HEK293T (cell line): ENCODE measurements at regions not wholly inside any gene's neighbourhood (a gene's known extent, or its start where the extent isn't known, plus 50 kb on each side); places are given as distances from the start of the nearest gene placed in this dataset.
"Not testable (repeated sequence)": the region's sequence is repeated elsewhere in the genome, so short reads cannot be mapped to it uniquely, and the experiment has no call there.

Experiments
- CTCF ChIA-PET: fragments of 350-600 bp; formaldehyde crosslinking; extraction: SDS; loops from one replicate; lab custom pipeline; 2021; ENCODE audit warnings: antibody characterized with exemption, inconsistent platforms; lab: Yijun Ruan, JAX
- POLR2A ChIA-PET: fragments of 350-600 bp; formaldehyde crosslinking; extraction: SDS; loops from one replicate; lab custom pipeline; 2020; ENCODE audit warnings: antibody characterized with exemption, inconsistent platforms; lab: Yijun Ruan, JAX
- DNase-seq: peaks from one replicate; pipeline ENCODE4 v3.0.0; 2012; ENCODE audit warnings: mixed read lengths; ENCODE audit errors: extremely low spot score
- ARNT ChIP-seq: fragments of 450-650 bp; IDR thresholded peaks from 2 replicates; pipeline ENCODE4 v1.6.1; 2017; ENCODE audit warnings: mild to moderate bottlenecking
- BHLHE40 ChIP-seq: fragments of 450-650 bp; IDR thresholded peaks from 2 replicates; pipeline ENCODE4 v1.6.1; 2016; ENCODE audit warnings: mild to moderate bottlenecking, moderate library complexity, borderline replicate concordance
- CTBP1 ChIP-seq: fragments of 450-650 bp; IDR thresholded peaks from 2 replicates; pipeline ENCODE4 v1.6.1; 2016; ENCODE audit warnings: borderline replicate concordance
- ELF4 ChIP-seq: fragments of 450-650 bp; IDR thresholded peaks from 2 replicates; pipeline ENCODE4 v1.6.1; 2017; ENCODE audit warnings: antibody characterized with exemption
- FOXA1 ChIP-seq: fragments of 450-650 bp; IDR thresholded peaks from 2 replicates; pipeline ENCODE4 v1.6.1; 2016; ENCODE audit warnings: mild to moderate bottlenecking
- FOXK2 ChIP-seq: fragments of 450-650 bp; IDR thresholded peaks from 2 replicates; pipeline ENCODE4 v1.6.1; 2016; ENCODE audit warnings: mild to moderate bottlenecking
- FOXM1 ChIP-seq: fragments of 450-650 bp; IDR thresholded peaks from 2 replicates; pipeline ENCODE4 v1.6.1; 2017; ENCODE audit warnings: mild to moderate bottlenecking, borderline replicate concordance
- HDGF ChIP-seq: fragments of 450-650 bp; IDR thresholded peaks from 2 replicates; pipeline ENCODE4 v1.6.1; 2017; ENCODE audit warnings: antibody characterized with exemption, borderline replicate concordance
- L3MBTL2 ChIP-seq: fragments of 450-650 bp; conservative IDR thresholded peaks from 2 replicates; pipeline ENCODE4 v1.6.1; 2016; ENCODE audit warnings: mild to moderate bottlenecking
- LEF1 ChIP-seq: fragments of 450-650 bp; IDR thresholded peaks from 2 replicates; pipeline ENCODE4 v1.6.1; 2017; ENCODE audit warnings: mild to moderate bottlenecking, borderline replicate concordance
- NFRKB ChIP-seq: fragments of 450-650 bp; IDR thresholded peaks from 2 replicates; pipeline ENCODE4 v1.6.1; 2016; ENCODE audit warnings: mild to moderate bottlenecking, moderate library complexity
- SP1 ChIP-seq: fragments of 450-650 bp; IDR thresholded peaks from 2 replicates; pipeline ENCODE4 v1.6.1; 2017
- SUZ12 ChIP-seq: fragments of 450-650 bp; IDR thresholded peaks from 2 replicates; pipeline ENCODE4 v1.6.1; 2016; ENCODE audit warnings: mild to moderate bottlenecking
- TARDBP ChIP-seq: fragments of 450-650 bp; IDR thresholded peaks from 2 replicates; pipeline ENCODE4 v1.6.1; 2016
- ZNF384 ChIP-seq: fragments of 450-650 bp; IDR thresholded peaks from 2 replicates; pipeline ENCODE4 v1.6.1; 2016
- TF ChIP-seq, protein P1 (sequence below): fragments of 450-650 bp; IDR thresholded peaks from 2 replicates; pipeline ENCODE4 v1.6.1; 2016

DNA sequence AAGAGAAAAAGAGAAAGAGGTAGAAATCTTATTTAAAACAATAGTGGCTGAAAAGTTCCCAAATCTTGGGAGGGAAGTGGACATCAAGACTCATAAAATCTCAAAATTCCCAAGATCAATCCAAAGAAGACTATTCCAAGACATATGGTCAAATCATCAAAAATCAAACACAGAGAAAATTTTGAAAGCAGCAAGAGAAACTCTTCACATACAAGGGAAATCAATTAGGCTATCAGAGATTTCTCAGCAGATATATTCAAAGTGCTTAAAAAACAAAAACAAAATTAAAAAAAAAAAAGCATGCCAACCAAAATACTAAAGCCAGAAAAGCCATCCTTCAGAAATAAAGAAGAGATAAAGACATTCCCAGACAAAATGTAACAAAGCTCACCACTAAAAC is 52.6 kb upstream of the RALGPS2 start:
- no peak for DNase-seq
- ChIA-PET CTCF (no interaction called here), POLR2A (no interaction called here)
- TF ChIP-seq FOXK2 (no peak), TARDBP (no peak), ARNT (no peak), CTBP1 (no peak), ELF4 (no peak), HDGF (no peak), LEF1 (no peak), L3MBTL2 (no peak), SUZ12 (no peak), BHLHE40 (no peak), SP1 (no peak), NFRKB (no peak), FOXA1 (no peak), FOXM1 (no peak), ZNF384 (no peak)
- TF ChIP-seq, protein P1, sequence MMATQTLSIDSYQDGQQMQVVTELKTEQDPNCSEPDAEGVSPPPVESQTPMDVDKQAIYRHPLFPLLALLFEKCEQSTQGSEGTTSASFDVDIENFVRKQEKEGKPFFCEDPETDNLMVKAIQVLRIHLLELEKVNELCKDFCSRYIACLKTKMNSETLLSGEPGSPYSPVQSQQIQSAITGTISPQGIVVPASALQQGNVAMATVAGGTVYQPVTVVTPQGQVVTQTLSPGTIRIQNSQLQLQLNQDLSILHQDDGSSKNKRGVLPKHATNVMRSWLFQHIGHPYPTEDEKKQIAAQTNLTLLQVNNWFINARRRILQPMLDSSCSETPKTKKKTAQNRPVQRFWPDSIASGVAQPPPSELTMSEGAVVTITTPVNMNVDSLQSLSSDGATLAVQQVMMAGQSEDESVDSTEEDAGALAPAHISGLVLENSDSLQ = no peak

DNA sequence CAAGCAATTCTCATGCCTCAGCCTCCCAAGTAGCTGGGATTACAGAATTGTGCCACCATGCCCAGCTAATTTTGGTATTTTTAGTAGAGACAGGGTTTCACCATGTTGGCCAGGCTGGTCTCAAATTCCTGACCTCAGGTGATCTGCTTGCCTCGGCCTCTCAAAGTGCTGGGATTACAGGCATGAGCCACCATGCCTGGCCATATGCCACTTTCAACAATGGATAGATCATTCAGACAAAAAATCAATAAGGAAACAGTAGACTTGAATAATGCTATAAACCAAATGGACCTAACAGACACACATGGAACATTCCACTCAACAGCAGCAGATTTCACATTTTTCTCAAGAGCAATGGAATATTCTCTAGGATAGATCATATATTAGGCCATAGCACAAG is 50.5 kb upstream of the RALGPS2 start:
- POLR2A ChIA-PET, CTCF ChIA-PET, DNase-seq: not testable (repeated sequence)
